ENCODE measurements at regions not wholly inside any gene's neighbourhood (a gene's known extent, or its start where the extent isn't known, plus 50 kb on each side); places are given as distances from the start of the nearest gene placed in this dataset.

DNA sequence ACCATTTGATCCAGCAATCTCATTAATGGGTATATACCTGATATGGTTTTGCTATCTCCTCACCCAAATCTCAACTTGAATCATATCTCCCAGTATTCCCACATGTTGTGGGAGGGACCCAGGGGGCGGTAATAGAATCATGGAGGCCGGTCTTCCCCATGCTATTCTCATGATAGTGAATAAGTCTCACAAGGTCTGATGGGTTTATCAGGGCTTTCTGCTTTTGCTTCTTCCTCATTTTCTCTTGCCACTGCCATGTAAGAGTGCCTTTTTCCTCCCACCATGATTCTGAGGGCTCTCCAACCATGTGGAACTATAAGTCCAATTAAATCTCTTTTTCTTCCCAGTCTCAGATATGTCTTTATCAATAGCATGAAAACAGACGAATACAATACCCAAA is 74.5 kb upstream of the APC start:
- no peak overlapping the region for H3K4me3 Mint-ChIP-seq
- no peaks in the 10 kb centered on the region for H3K9me3 Mint-ChIP-seq
- no peak overlapping the region for H3K27ac Mint-ChIP-seq
- peaks cover 21% of the 10 kb centered on the region for H3K27me3 Mint-ChIP-seq (ENCODE audit: low read depth)
- H3K4me1 Mint-ChIP-seq (ENCODE audit: low read depth): no peaks in the 10 kb centered on the region
- H3K36me3 Mint-ChIP-seq (ENCODE audit: low read depth): no peaks in the 10 kb centered on the region

DNA sequence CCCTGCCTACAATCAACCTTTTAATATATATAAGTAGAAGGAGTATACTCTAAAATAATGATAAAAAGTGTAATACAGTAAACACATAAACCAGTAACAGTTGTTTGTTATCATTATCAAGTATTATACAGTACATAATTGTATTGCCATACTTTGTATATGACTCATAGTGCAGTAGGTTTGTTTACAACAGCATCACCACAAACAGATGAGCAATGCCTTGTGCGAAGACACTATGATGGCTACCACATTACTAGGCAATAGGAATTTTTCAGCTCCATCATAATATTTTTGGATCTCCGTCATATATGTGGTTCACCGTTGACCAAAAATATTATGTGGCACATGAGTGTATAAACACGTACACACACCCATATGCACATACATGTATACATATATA is 69.7 kb upstream of the APC start:
- no peaks in the 10 kb centered on the region for H3K4me1 Mint-ChIP-seq (ENCODE audit: low read depth)
- H3K36me3 Mint-ChIP-seq (ENCODE audit: low read depth): no peaks in the 10 kb centered on the region
- H3K27ac Mint-ChIP-seq: no peak overlapping the region
- H3K27me3 Mint-ChIP-seq (ENCODE audit: low read depth): peaks cover 23% of the 10 kb centered on the region
- H3K4me3 Mint-ChIP-seq: no peak overlapping the region
- H3K9me3 Mint-ChIP-seq: no peaks in the 10 kb centered on the region

DNA sequence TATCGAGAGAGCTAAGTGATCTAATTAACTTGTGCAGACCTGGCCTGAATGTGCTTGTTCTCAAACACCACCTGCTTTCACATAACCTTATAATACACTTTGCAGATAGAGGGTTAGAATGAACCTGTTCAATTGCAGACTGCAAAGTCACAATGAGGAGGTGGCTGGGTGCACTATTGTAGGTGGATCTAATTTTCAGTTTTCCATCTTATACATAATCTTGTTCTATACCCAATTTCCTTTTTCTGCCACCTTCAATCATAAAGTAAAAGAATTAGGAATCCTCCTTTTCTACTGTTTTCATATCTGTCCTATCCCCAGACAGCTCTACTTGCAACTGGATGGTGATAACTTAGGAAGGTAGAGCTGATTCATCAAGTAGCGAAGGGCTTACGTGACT is 68.8 kb upstream of the APC start:
- Mint-ChIP-seq H3K27ac (no peak overlapping the region), H3K4me1 (ENCODE audit: low read depth) (no peaks in the 10 kb centered on the region), H3K36me3 (ENCODE audit: low read depth) (no peaks in the 10 kb centered on the region), H3K27me3 (ENCODE audit: low read depth) (peaks cover 23% of the 10 kb centered on the region), H3K4me3 (no peak overlapping the region), H3K9me3 (no peaks in the 10 kb centered on the region)

DNA sequence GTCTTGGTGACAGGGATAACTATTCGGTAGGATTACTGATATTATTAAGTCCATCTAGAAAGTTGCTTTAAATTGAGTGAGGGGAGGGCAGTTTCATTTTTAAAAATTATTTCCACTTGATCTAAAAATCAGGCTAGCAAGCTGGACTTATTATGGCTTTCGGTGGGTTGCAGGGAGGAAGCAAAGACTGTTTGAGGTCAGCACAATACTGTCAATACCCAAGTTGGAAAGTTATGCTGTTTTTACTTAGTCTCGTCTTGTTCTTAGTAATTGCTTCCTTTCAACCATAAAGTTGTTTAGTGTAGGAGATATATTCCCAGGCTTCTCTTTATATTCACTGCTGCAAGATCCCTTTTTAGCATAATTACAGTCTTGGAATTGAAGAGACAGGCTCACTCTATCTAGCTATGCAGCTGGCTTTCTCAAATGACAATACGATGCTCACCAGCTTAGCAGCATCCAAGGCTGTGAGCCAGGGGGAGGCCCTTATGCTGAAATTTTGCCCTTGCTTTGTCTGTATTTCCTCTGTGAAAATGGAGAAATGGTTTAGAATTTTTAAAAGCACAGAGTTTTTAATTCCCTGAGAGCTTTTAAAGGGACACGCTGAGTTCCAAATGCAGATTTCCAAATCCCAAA is 68.2 kb upstream of the APC start:
- Mint-ChIP-seq H3K27me3 (ENCODE audit: low read depth) (peaks cover 24% of the 10 kb centered on the region), H3K27ac (no peak overlapping the region), H3K4me1 (ENCODE audit: low read depth) (no peaks in the 10 kb centered on the region)

DNA sequence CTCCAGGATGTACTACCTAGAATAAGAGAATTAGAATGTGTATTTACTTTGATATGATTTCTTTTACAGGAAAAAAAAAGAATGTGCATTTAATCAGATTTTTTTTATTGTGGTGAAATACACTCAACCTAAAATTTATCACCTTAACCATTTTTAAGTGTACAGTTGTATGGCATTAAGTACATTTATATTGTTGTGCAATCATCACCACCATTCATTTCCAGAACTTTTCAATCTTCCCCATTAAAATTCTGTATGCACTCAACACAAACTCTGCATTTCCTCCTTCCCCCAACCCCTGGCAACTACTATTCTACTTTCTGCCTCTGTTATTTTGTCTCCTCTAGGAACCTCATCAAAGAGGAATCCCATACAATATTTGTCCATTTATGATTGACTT is 66.0 kb upstream of the APC start:
- H3K4me3 Mint-ChIP-seq: no peak overlapping the region
- no peaks in the 10 kb centered on the region for H3K4me1 Mint-ChIP-seq (ENCODE audit: low read depth)
- H3K36me3 Mint-ChIP-seq (ENCODE audit: low read depth): no peaks in the 10 kb centered on the region
- H3K27me3 Mint-ChIP-seq (ENCODE audit: low read depth): peaks cover 42% of the 10 kb centered on the region
- no peak overlapping the region for H3K27ac Mint-ChIP-seq
- no peaks in the 10 kb centered on the region for H3K9me3 Mint-ChIP-seq

More for the DNA sequence above, 68.2 kb upstream of the APC start:
- no peaks in the 10 kb centered on the region for H3K36me3 Mint-ChIP-seq (ENCODE audit: low read depth)
- H3K9me3 Mint-ChIP-seq: no peaks in the 10 kb centered on the region
- no peak overlapping the region for H3K4me3 Mint-ChIP-seq

- H3K4me3 Mint-ChIP-seq: no peak overlapping the region
- peaks cover 31% of the 10 kb centered on the region for H3K27me3 Mint-ChIP-seq (ENCODE audit: low read depth)
- no peaks in the 10 kb centered on the region for H3K36me3 Mint-ChIP-seq (ENCODE audit: low read depth)
- no peaks in the 10 kb centered on the region for H3K4me1 Mint-ChIP-seq (ENCODE audit: low read depth)
- no peak overlapping the region for H3K27ac Mint-ChIP-seq
- no peaks in the 10 kb centered on the region for H3K9me3 Mint-ChIP-seq
Observed at GRCh38 chr5:112681481-112681908, 56.2 kb upstream of the APC start.

GRCh38 chr5:112682621-112683061 is 55.0 kb upstream of the APC start:
- H3K4me3 Mint-ChIP-seq: no peak overlapping the region
- peaks cover 34% of the 10 kb centered on the region for H3K27me3 Mint-ChIP-seq (ENCODE audit: low read depth)
- no peaks in the 10 kb centered on the region for H3K9me3 Mint-ChIP-seq
- no peaks in the 10 kb centered on the region for H3K36me3 Mint-ChIP-seq (ENCODE audit: low read depth)
- no peaks in the 10 kb centered on the region for H3K4me1 Mint-ChIP-seq (ENCODE audit: low read depth)
- H3K27ac Mint-ChIP-seq: no peak overlapping the region

DNA sequence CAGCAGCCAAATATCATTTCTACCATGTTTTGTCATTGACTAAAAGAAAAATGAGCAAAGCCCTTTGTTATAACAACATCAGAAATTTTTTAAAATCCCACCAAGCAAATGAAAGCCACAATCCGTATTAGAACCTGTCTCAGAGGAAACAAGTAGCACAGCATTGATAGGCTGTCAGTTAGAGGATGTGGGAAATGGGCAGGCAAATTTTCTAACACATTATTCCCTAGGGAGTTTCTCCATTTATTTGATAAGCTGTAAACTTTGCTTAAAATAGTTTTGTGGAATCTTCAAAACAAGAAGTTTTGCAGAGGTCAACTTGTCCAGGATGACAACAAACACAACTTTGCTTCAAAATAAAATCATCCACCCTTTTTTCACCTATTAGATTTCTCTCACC is 53.6 kb upstream of the APC start:
- H3K9me3 Mint-ChIP-seq: no peaks in the 10 kb centered on the region

GRCh38 chr5:112684737-112685136 is 52.9 kb upstream of the APC start:
- Mint-ChIP-seq H3K27ac (no peak overlapping the region), H3K9me3 (no peaks in the 10 kb centered on the region), H3K4me1 (ENCODE audit: low read depth) (no peaks in the 10 kb centered on the region), H3K27me3 (ENCODE audit: low read depth) (peaks cover 41% of the 10 kb centered on the region), H3K36me3 (ENCODE audit: low read depth) (no peaks in the 10 kb centered on the region), H3K4me3 (no peak overlapping the region)

More for the DNA sequence above, 53.6 kb upstream of the APC start:
- peaks cover 41% of the 10 kb centered on the region for H3K27me3 Mint-ChIP-seq (ENCODE audit: low read depth)
- H3K4me3 Mint-ChIP-seq: no peak overlapping the region
- H3K27ac Mint-ChIP-seq: no peak overlapping the region
- no peaks in the 10 kb centered on the region for H3K4me1 Mint-ChIP-seq (ENCODE audit: low read depth)
- H3K36me3 Mint-ChIP-seq (ENCODE audit: low read depth): no peaks in the 10 kb centered on the region

GRCh38 chr5:112685386-112685785 is 52.3 kb upstream of the APC start:
- Mint-ChIP-seq H3K4me1 (ENCODE audit: low read depth) (no peaks in the 10 kb centered on the region), H3K9me3 (no peaks in the 10 kb centered on the region), H3K4me3 (no peak overlapping the region), H3K36me3 (ENCODE audit: low read depth) (no peaks in the 10 kb centered on the region), H3K27ac (no peak overlapping the region), H3K27me3 (ENCODE audit: low read depth) (peaks cover 47% of the 10 kb centered on the region)

GRCh38 chr5:112685931-112686330 is 51.8 kb upstream of the APC start:
- Mint-ChIP-seq H3K9me3 (no peaks in the 10 kb centered on the region), H3K4me1 (ENCODE audit: low read depth) (no peaks in the 10 kb centered on the region), H3K36me3 (ENCODE audit: low read depth) (no peaks in the 10 kb centered on the region), H3K27me3 (ENCODE audit: low read depth) (peaks cover 46% of the 10 kb centered on the region), H3K27ac (no peak overlapping the region), H3K4me3 (no peak overlapping the region)

DNA sequence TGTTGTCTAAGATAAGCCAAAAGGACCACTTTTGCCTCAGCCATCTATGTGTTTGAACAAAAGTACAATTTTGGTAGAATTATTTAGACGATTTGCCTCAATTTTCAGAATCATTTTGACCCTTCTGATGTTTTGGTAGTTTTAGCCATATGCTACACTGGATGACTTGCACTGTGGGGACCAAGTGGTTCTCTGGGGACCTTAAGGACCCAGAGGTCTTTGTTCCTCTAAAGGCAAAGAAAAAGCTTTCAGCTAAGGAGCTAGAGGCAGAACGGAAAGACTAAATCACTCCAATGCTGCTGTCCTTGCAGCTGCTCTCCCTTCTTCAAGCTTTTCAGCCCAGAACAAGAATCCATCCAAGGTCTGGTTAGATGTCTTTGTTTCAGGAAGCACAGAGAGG is 51.0 kb upstream of the APC start:
- no peaks in the 10 kb centered on the region for H3K36me3 Mint-ChIP-seq (ENCODE audit: low read depth)
- peaks cover 44% of the 10 kb centered on the region for H3K27me3 Mint-ChIP-seq (ENCODE audit: low read depth)
- no peaks in the 10 kb centered on the region for H3K9me3 Mint-ChIP-seq
- H3K4me3 Mint-ChIP-seq: no peak overlapping the region
- H3K4me1 Mint-ChIP-seq (ENCODE audit: low read depth): no peaks in the 10 kb centered on the region
- no peak overlapping the region for H3K27ac Mint-ChIP-seq

- Mint-ChIP-seq H3K27ac (no peak overlapping the region), H3K4me3 (no peak overlapping the region)
Observed at GRCh38 chr5:112687306-112687705, 50.4 kb upstream of the APC start.

More at GRCh38 chr5:112687306-112687705, 50.4 kb upstream of the APC start:
- Mint-ChIP-seq H3K4me1 (ENCODE audit: low read depth) (no peaks in the 10 kb centered on the region), H3K27me3 (ENCODE audit: low read depth) (peaks cover 44% of the 10 kb centered on the region), H3K36me3 (ENCODE audit: low read depth) (no peaks in the 10 kb centered on the region), H3K9me3 (no peaks in the 10 kb centered on the region)
